Limb (tissue), 2 donors: ENCODE measurements at regions not wholly inside any gene's neighbourhood (a gene's known extent, or its start where the extent isn't known, plus 50 kb on each side); places are given as distances from the start of the nearest gene placed in this dataset.
"Not testable (repeated sequence)": the region's sequence is repeated elsewhere in the genome, so short reads cannot be mapped to it uniquely, and the experiment has no call there.

Experiments
- DNase-seq, 2 donors: peaks; one replicate each; pipeline ENCODE4 v3.0.0-alpha.2; 2016; ENCODE audit errors: extremely low spot score in 2 of 2

DNA sequence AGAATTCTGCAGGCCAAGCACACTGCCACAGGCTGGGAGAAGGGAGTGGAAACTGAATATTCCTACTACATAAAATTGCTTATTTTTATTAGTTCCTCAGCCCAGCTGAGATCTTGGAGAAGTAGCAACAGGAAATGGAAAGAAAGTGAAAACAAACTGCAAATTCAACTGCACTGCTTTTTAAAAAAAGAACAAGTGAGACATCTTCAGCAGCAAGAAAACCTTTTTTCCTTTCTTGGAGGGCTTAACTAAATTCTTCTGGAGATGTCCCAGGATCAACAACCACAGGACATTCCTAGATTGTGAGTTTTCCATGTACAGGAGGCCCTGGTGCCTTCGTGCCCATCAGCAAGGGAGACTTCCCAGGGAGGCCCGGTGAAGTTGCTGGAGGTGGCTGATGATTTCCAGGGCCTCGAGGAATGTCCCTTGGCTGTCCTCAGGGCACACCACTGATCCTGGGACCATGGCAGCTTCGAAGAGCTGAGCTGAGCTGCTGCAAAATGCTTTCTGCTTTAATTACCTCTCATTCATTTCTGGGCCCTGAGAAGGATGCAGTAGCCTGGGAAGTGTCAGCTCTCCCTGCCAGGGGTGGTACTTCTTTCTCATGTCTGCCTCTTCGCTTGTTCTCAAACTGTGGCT, 275.5 kb upstream of the FRG2C start:
- not testable (repeated sequence) for DNase-seq

DNA sequence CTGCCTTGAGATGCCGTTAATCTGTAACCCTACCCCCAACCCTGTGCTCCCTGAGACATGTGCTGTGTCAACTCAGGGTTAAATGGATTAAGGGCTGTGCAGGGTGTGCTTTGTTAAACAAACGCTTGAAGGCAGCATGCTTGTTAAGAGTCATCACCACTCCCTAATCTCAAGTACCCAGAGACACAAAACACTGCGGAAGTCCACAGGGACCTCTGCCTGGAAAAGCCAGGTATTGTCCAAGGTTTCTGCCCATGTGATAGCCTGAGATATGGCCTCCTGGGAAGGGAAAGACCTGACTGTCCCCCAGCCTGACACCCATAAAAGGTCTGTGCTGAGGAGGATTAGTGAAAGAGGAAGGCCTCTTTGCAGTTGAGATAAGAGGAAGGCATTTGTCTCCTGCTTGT, 270.8 kb upstream of the FRG2C start:
- DNase-seq, result not testable (repeated sequence)

DNA sequence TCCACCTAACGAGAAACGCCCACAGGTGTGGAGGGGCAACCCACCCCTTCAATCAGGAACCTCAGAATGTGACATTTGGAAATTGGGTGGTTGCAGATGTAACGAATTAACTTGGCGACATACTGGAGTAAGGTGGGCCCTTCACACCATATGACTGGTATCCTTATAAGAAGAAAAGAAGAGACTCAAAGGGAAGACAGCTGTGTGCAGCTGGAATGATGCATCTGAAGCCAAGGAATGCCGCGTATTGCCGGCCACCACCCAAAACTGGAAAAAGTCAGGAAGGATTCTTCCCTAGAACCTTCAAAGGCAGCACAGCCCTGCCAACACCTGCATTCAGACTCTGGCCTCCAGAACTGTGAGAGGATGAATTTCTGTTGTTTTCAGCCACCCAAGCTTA, 270.0 kb upstream of the FRG2C start:
- DNase-seq, result not testable (repeated sequence)

DNA sequence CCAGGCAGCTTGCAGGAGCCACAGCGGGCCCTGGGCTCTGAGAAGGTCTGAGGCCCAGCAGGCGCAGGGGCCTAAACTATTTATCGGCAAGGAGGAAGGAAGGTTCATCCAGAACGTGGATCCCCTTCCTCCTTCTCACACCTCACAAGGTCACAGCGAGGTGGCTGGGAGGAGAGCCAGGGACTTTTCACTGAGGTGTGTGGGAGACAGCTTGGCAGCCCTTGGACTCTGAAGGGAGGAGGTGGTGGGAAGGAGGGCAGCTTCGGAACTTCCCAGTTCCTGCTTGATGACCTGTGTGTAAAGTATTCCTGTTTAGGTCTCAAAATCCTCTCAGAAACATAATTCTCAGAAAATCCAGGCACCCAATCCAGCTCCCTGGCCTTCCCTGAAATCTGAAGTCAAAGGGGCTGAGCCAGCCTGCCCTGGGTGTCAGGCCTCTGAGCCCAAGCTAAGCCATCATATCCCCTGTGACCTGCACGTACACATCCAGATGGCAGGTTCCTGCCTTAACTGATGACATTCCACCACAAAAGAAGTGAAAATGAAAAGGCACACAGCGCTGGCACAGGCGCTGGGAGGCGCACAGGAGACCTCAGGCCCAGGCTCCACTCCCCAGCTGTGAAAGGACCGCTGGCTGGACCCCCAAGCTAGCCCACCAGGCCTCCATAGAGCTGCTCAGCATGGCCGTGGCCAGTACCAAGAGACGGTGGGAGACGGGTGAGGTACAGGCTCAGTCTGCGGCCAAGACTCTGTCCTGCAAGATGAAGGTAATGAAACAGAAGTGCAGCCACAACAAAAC, 269.4 kb upstream of the FRG2C start:
- not testable (repeated sequence) for DNase-seq

DNA sequence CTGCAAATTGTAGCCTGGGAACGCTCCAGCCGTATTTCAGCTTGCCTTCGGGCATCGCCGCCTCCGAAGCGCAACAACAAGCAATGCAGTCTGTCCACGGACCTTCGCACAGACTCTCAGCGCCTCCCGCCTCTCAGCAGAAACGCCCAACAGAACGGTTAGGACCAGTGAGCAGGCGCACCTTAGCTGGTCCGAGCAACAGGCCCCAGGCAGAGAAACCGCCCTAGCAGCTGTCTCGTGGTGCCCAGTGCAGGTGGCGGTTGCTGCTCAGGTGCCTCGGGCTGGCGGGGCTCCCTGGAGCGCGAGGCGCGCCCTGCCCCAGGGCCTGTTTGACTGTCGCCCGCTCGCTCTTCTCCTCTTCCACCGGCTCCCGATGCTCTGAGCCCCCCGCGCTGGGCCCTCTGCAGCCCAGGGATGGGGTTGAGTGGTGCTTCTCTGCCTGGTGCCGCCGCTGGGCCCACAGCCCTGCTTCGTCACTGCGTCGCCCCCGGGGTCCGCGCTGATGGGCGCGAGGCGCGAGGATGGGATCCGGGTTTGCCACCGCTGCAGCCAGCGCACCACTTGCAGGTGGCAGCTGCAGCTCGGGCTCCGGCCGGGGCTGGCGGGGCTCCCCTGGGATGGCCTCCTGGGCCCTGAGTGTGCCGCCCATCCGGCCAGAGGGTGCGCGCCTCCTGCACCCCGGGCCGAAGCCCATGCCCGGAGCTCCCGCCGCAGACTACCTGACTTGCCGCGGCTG, 268.4 kb upstream of the FRG2C start:
- no peak for DNase-seq

DNA sequence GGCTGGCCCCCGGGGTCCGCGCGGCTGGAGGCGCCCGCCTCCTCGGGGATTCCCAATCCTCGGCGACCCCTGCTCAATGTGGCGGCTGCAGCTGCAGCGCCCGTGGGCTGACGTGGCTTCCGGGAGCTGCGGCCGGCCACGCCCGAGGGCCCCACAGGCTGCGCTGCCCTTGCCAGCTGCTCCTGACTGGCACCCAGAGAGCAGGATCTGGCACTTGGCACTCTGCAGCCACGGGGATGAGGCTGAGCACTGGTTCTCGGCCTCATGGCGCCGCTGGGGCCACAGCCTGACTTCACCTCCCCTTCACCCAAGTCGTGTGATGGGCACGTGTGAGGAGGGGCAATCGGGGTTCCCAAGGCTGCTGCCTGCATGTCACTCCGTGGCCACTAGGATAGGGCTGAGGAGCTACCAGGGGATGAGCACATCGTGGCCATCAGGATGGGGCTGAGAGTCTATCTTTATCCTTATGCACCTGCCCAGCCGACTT, 267.8 kb upstream of the FRG2C start:
- no peak for DNase-seq

DNA sequence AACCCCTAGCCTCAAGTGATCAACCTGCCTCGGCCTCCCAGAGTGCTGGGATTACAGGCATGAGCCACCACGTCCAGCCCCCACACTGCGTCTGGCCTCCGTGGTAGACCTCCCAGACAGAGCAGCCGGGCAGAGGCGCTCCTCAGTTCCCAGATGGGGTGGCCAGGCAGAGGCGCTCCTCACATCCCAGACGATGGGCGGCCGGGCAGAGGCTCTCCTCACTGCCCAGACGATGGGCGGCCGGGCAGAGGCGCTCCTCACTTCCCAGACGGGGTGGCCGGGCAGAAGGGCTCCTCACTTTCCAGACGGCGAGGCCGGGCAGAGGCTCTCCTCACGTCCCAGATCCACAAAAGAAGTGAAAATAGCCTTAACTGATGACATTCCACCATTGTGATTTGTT, 266.6 kb upstream of the FRG2C start:
- not testable (repeated sequence) for DNase-seq

DNA sequence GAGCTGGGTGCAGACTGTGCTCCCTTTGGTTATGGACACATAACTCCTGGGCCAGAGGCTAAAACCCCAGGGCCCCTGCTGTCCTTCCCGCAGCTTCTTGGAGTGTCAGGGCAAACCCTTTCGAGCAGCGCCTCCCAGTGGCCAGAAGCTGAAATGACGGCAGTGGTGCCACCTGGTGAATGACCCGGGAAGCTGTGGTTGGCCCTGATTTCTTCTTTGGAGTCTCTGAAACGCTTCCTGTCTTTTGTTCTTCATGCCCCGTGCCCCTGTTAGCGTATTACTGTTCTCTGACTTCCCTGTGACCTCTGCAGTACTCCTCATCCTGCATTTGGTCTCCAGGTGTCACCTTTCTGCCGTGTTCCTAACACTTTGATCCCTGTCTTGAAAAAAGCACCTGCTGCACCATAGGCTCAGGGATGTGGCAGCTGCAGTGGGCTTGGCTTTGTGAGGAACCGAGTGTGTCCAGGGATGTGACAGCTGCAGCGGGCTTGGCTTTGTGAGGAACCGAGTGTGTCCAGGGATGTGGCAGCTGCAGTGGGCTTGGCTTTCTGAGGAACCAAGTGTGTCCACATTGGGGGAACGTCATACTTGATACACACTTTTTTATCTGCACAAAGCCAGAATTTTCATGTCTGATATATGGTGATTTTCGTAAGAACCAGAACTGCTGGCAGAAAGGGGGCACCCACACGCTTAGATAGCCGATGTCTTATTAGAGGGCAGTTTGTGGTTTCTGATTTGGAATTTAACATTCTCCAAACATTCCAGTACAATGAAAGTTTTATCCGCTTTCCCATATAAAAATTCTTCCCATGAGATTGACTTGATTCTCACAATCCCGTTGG, 241.8 kb upstream of the FRG2C start:
- peak in 1 of 2 donors; percentile 8 for DNase-seq

DNA sequence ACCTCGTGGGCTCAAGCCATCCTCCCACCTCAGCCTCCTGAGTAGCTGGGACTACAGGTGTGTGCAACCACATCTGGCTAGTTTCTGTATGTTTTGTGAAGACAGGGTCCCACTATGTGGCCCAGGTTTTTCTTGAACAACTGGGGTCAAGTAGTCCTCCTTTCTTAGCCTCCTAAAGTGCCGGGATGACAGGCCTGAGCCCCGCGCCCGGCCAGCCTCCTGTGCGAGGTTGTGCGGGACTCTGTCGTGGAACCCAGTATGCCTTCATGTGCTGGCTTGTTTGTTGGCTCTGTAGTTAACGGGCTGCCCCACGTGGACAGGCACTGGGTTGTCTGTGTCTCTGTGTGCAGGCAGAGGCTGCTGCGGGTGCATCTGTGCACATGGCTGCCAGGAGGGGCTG, 238.7 kb upstream of the FRG2C start:
- not testable (repeated sequence) for DNase-seq

DNA sequence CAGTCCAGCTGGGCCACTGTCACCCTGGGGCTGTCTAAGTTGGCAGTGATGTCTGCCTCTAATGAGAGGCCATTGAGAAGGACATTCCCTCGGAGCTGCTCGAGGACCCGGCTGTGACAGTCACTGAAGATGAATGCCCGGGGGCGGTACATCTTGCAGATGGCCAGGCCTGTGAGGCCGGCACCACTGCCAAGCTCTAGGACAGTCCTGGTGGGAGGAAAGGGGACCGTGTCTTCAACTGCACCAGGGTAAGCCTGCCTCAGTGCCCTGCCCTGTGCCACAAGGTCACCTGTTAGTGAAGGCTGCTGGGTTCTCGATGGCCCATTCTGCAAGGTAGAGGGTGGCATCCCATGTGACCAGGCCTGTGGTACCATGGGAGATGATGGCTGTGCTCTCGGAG, 236.6 kb upstream of the FRG2C start:
- not testable (repeated sequence) for DNase-seq

DNA sequence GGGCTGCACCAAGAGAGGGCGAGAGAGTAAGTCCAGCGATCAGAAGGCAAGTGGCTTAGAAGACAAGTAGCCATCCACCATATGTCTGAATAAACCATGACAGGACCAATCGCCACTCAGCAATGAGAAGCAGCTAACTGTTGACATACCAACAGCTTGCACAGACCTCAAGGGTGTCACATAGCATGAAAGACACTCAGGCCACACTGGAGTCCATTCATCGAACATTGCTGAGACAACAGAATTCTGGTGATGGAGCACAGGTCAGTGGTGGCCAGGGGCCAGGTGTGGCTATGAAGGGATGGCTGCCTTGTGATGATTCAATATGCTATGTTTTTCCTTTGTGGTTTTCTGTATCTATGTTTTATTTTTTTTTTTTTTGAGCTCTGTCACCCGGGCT, 236.2 kb upstream of the FRG2C start:
- not testable (repeated sequence) for DNase-seq

DNA sequence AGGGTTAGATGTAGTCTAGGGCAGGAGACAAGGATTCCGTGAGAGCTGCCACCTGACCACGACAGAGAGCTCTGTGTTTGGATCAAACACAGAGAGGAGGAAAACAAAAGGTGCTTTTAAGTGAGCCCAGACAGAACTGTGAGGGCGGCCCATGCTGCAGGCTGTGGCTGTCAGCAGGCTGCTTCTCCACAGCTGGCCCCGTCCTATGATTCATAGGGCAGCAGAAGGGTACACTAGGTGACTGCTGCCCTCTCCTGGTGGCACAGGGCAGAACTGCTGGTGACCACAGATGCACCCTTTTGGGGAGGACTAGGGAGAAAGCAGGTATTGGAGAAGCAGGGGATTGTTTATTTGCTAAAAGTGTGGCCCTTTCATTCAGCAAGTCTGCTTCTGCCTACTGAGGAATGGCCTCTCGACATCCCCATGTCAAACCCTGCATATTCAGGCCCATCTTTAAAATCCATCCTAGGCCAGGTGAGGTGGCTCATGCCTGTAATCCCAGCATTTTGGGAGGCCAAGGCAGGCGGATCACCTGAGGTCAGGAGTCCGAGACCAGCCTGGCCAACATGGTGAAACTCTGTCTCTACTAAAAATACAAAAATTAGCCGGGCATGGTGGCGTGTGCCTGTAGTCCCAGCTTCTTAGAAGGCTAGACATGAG, 234.4 kb upstream of the FRG2C start:
- DNase-seq, result peak; percentile 48 to 79

DNA sequence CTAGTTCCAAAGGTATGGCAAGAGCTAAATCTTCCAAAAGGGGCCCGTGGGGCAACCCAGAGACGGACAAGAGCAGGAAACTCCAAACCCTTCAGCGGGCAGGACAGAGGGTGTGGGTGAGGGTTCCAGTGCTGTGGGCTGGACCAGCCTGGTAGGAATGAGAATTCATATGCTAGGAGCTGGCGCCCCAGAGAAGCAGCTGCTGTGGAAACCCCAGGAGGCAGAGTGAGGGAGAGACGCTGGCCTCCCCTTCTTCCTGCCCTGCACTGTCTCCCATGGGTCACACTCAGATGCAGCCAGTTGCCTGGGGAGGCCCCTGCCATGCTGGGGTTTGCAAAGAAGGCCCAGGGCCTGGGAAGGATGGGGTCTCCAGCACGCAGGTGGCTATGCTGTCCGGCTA, 233.7 kb upstream of the FRG2C start:
- DNase-seq, result not testable (repeated sequence)

DNA sequence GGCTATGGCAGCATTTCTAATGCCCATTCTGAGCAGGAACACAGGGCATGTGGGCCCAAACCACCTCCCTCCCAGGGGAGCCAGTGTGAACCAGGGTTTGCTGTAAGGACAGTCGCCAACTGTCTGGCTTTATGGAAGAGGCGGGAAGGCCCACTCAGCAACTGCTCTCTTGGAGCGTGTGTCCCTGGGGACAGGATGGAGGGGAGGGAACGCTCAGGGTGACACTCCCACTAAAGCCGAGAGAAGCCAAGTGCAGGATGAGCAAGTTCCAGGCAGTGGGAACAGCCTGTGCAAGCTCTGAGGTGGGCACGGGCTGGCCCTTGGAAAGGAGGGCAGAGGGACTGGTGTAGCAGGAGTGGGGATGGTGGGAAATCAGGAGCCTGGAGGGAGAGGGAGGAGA, 233.0 kb upstream of the FRG2C start:
- not testable (repeated sequence) for DNase-seq

DNA sequence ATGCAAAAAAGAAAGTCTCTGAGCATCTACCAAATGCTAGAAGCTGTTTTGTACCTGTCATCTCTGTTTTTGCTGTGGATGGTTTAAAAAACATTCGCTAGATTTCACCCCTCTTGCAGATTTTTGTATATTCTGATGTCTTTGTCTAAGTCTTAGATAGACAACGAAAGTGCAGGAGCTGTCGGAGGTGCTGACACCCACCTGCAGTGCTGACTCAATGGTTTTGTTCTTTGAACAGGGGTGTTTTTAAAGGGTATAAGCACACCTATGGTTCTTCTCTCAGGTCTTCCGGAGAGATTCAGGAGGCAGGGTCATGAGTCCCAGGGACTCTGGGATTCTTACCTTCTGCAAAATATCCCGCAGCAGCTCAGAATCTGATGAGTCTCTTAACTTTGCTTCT, 231.7 kb upstream of the FRG2C start:
- DNase-seq, result not testable (repeated sequence)

DNA sequence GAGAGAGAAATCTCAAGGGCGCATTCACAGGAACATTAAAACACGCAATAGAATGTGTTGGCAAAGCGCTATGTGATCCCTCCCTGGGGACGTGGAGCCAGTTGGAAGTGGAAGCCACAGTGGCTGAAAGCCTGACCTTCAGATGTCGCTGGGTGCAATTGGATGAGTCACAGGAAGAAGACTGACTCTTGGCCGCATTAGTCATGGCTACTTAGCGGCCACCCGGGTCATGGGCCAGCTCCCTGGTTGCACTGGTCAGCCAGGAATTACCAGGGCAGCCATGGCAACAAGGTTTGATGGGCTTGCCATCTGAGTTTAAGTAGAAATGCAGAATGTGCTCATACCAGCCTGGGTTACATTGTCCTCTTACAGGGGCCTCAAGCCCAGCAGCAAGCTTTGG, 231.2 kb upstream of the FRG2C start:
- not testable (repeated sequence) for DNase-seq

DNA sequence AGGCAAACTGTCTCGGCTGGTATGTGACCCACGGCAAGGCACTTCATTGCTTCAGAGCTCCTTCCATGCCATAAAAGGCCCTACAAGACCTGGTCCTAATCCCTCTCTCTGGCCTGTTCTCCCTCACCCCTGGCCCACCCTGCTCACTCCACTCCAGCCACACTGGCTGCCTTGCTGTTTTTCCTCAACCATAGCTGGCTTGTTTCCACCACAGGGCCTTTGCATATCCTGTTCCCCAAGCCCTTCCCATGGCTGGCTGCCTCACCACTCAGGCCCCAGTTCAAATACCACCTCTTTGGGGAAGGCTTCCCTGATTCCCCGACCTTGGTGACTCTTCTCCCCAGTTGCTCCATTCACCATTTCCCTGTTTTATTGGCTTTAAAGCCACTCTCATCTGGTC, 230.8 kb upstream of the FRG2C start:
- not testable (repeated sequence) for DNase-seq

DNA sequence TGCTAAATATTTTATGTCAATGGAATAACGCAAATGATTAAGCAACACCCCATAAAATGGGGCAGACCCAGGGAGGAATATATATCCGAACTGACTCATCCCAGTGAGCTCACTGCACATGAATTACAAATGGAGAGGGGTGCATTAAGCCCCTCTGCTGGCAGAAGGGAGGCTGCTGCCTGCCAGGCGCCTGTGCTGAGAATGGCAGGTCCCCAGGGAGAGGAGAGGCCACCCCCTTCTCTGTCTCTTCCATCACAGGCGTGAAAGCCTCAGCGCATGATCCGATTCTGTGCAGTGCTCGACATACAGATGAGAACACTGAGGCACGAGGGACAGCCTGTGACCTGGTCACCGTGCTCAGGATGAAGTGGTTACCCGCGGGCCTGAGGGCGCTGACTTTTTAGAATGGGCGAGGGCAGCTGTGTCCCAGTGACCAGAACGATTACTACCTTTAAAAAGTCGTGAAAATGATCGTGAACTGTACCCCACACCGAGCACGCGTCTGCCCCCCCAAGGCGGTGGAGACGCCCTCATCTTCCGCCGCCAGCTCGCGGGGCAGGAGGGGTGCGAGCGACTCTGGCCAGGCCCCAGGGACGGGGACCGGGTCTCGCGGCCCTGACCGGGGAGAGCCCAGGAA, 229.7 kb upstream of the FRG2C start:
- peak in 1 of 2 donors; percentile 57 for DNase-seq

DNA sequence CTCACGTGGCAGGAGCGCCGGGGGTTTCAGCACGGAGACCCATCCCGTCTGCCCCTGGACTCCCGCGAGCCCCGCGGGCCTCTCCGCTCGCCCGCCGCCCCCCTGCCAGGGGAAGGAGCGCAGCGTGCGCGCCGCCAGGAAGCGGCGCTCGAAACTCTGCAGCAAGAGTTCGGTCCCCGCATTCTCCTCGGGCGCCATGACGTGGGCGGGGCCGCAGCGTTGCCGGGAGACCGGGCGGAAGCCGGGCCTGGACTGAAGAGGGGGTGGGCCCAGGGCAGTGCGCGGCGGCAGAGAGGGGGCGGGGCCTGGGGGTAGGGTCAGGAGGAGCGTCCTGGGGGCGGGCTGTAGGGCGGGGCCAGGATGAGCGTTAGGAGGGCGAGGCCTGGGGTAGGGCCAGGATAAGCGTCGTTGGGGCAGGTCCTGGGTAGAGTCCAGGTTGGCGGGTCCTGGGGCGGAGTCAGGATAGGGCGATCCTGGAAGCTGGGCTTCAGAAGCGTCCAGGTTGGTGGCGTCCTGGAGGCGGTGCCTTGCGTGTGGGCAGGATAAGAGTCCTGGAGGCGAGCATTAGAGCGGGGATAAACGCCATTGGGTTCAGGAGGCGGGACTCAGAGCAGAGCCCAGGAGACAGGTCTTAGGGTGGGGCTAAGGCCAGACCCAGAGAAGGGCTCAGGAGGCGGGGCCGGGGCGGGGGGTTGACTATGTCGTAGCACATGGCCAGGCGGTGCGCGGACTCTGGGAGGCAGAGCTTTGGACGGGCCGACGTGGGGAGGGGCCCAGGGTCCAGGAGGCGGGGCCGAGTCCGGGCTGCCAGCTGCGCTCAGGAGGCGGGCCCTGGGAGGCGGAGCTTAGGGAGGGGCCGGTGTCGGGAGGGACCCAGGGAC, 229.0 kb upstream of the FRG2C start:
- peak; percentile 96 to 100 for DNase-seq
